ENCODE measurements at regions not wholly inside any gene's neighbourhood (a gene's known extent, or its start where the extent isn't known, plus 50 kb on each side); places are given as distances from the start of the nearest gene placed in this dataset.
"Not testable (repeated sequence)": the region's sequence is repeated elsewhere in the genome, so short reads cannot be mapped to it uniquely, and the experiment has no call there.

DNA sequence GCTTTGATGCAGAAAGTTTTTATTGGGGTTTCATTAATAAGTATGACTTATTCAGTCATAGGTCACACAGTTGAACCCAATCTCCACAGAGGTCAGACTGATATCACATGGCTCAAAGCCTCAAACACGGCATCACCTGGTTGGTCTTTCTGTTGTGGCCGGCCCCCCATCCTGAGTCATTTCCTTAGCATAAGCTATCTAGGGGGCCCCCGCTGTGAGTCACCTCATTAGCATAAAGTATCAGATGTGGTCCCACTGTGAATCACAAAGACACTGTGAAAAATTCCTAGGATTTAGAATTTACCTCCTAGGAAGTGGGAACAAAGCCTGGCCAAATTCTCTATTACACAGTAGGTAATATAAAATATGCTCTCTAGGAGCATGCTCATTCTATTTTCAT lies 502.2 kb downstream of the PYDC2 start:
- DNase-seq: peak in 1 of 3 donors; percentile 36

GRCh38 chr3:191966556-191966955 lies 505.6 kb downstream of the PYDC2 start:
- DNase-seq: no peak

- DNase-seq: no peak
Observed at GRCh38 chr3:191968299-191968698, 507.3 kb downstream of the PYDC2 start.

DNA sequence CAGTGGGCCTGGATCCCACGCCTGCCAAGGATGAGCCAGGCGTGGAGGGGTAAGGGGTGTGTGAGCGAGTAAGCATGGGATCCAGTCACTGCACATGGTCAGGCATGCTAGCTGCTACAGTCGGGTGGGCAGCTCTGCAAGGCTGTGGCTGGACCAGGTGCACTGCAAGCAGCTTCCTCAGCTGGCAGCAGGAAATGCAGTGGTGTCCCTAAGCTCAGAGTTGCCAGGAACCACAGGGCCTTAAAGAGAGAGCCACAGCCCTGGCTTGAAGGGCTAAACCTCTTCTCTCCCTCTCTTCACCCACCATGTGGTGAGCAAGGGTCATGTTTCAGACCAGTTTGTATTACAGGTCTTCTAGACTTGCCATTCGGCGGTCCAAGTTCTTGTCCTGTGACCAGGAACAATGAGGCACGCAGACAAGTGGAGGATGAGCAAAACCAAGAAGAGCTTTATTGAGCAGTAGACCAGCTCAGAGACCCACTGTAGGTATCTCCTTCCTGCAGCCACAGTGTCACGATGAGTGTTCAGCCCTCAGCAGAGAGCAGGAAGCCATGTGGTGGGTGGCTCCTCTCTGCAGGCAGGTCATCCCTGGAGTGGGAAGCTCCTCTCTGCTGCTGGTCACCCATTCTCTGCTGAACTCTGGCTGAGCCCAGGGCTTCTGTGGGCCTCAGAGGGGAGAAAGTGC lies 511.9 kb downstream of the PYDC2 start:
- no peak for DNase-seq

DNA sequence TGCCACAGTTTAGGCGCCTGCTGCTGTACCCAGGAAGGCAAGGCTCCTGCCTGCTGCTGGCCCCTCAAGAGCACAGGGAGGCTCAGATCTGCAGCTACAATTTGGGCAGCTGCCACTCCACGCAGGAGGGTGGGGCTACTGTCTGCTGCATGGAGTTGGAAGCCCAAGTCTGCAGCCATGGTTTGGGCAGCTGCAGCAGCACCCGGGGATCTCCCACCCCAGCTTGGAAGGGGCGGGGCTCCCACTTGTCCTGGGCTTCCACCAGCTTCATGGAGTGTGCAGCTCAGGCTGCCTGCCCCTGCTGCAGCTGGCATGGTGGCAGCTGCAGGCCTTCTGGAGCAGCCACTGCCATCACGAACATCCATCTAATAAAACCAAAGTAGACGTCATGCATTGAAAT lies 512.9 kb downstream of the PYDC2 start:
- DNase-seq: no peak

GRCh38 chr3:191975936-191976335 lies 515.0 kb downstream of the PYDC2 start:
- DNase-seq: no peak

- DNase-seq: no peak
Observed at GRCh38 chr3:191980443-191980842, 519.5 kb downstream of the PYDC2 start.

GRCh38 chr3:191982481-191982880 lies 521.5 kb downstream of the PYDC2 start:
- no peak for DNase-seq

DNA sequence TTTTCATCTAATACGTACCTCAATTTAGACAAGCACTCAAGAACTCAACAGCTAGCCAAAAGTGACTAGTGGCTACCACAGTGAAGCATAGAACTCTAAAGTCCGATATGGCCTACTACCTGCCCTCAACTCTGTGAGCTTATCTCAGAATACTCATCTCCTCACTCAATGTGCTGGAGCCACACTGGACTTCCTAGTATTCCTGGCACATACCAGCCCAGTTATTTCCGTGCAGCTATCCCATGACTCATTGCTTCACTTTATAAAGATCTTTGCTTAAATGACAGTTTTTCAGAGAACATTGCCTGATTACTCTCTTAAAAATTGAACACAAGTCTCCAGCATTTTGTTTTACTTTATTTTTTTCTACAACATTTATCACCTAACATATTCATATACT lies 524.7 kb downstream of the PYDC2 start:
- no peak for DNase-seq

- DNase-seq: no peak
Observed at GRCh38 chr3:191987831-191988350, 526.9 kb downstream of the PYDC2 start.

DNA sequence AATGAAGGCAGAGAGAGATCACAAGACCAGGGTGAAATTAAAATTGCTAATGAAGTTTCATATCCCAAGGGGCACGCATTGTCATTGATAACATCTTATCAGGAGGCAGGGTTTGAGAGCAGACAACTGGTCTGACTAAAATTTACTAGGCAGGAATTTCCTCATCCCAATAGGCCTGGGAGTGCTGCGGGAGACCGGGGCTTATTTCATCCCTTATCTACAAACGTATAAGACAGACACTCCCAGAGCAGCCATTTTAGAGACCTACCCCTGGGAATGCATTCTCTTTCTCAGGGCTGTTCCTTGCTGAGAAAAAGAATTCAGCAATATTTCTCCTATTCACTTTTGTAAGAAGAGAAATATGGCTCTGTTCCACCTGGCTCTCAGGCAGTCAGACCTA lies 533.0 kb downstream of the PYDC2 start:
- DNase-seq: not testable (repeated sequence)

DNA sequence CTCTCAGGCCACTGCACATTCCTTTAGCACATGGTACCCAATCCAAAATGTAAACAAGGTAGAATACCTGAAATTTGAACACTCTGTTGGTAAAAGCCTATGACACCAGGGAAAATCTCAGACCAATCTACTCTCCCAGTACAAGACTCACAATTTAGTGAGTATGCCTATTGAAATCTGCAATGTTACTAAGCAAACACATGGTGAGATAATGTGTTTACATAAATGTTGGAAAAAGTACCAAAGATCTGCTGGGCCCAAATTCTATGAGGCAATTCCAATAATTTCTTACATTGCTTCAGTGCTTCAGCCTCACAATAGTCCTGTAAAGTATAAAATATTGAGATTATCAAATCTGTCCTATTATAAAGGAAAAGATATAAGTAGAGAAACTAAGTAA lies 536.1 kb downstream of the PYDC2 start:
- DNase-seq: no peak

DNA sequence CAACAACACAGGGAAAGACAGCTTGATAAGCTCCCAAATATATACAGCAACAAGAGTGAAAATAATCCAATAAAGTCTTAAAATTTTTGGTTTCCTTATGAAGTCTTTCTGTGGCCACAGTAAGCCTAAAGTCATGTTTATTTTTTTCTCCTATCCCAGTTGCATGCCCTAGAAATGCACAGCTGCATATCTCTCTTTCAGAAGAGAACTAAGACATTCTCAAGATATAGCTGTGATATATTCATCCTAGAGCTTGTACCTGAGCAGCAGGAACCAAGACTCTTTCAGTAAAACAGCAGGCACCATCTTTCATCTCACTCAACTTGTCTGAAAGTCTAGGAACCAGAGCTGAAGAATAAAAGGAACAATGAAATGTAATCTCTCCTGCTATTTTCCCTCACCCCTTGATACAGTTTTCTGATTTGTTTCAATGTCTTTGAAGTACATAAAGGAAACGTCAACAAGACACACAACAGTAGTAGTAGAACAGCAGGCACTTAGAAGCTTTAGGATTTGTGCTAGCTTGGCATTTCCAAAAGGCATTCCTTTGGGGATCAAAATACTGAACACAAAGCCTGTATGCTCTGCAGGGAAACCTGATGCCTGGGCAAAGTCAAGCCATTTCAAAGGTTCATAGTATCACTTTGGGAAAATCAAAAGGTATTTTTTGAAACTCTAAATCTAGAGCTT lies 536.8 kb downstream of the PYDC2 start:
- DNase-seq: no peak

DNA sequence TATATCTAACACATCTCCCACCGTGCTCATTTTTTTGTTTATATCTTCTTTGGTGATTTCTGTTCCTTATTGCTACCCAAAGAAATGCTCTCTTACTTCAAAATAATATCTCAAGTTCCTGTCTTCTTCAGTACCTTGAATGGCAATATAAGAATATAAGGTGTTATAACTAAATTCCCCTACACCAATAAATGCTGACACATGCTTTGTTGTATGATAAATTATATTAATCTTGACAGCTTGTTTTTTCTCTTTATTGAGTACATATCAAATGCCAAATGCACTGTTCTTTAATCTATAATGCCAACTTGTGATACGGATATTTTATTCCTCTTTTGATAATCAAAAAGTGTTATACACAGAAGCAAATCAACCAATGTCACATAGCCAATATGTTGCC lies 540.3 kb downstream of the PYDC2 start:
- DNase-seq: no peak

- no peak for DNase-seq
Observed at GRCh38 chr3:192005989-192006388, 545.0 kb downstream of the PYDC2 start.

- DNase-seq: no peak
Observed at GRCh38 chr3:192009903-192010302, 548.9 kb downstream of the PYDC2 start.

DNA sequence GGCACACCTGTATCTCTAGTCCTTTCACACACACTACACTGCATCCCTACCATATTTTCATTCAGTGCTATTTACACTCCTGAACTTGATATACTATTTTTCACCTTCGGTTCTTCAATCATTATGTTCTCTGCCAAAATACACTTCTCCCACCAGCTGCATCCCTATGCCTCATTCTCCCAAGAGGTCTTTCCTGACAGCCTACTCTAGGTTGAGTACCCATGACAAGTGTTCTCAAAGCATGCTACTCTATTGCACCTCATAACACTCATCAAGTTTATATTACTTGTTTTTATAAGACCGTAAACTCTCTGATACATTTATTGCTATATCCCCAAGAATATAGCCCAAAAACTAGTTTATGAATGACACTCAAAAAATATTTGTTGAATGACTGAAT lies 549.5 kb downstream of the PYDC2 start:
- DNase-seq: no peak

- DNase-seq: no peak
Observed at GRCh38 chr3:192011137-192011536, 550.2 kb downstream of the PYDC2 start.

DNA sequence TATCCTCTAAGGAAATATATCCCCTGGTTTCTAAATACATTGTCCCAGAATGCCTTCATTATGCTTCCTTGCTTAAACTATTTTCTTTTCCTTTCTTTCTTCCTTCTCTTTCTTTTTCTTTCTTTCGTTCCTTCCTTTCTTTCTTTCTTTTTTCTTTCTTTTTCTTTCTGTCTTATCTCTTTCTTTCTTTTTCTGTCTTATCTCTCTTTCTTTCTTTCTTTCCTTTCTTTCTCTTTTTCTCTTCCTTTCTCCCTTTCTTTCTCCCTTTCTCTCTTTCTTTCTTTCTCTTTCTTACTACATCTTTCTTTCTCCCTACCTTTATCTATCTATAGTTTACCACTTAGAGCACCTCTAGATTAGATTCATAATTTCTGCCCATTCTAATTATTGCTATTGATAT lies 552.1 kb downstream of the PYDC2 start:
- no peak for DNase-seq

GRCh38 chr3:192022412-192022811 lies 561.4 kb downstream of the PYDC2 start:
- peak in 2 of 3 donors; percentile 5 to 42 for DNase-seq

GRCh38 chr3:192024751-192025150 lies 563.8 kb downstream of the PYDC2 start:
- no peak for DNase-seq

DNA sequence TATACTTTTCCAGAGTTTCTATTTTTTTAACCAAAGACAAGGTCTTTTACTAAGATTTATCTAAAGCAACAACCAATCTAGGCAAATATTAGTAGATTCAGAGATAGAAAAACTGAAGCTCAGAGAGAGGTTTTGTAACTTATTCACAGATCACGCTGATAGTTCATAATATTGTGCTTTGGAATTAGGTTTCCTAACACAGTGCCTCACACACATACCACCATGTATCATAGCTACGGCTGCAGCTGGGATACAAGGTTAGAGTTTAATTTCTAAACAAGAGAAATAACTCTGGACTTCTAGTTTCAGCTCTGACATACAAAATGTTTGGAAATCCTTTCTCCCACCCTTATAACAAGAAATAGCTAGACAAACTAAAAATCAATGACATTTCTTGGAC lies 565.7 kb downstream of the PYDC2 start:
- DNase-seq: no peak

- no peak for DNase-seq
Observed at GRCh38 chr3:192031941-192032340, 571.0 kb downstream of the PYDC2 start.

GRCh38 chr3:192033246-192033645 lies 572.3 kb downstream of the PYDC2 start:
- no peak for DNase-seq

Measured in muscle of back (tissue), 3 donors.